ENCODE measurements at regions not wholly inside any gene's neighbourhood (a gene's known extent, or its start where the extent isn't known, plus 50 kb on each side); places are given as distances from the start of the nearest gene placed in this dataset.

GRCh38 chr11:19553683-19554333, 158.8 kb upstream of the NAV2 start (continued):
- no peak for TF ChIP-seq ZNF318 (IDR thresholded peaks at IDR 0.05; ENCODE audit: borderline replicate concordance in 1 of 2, low read depth in 1 of 2)
- no peak for TF ChIP-seq PTBP1 (IDR thresholded peaks at IDR 0.05; ENCODE audit: low read depth, low read length)
- 0 out of 2 replicates have a peak, but pooled peaks have one; percentile 33 for TF ChIP-seq CC2D1A (IDR thresholded peaks at IDR 0.05)
